Epithelial cell of esophagus (primary cell): ENCODE measurements at regions not wholly inside any gene's neighbourhood (a gene's known extent, or its start where the extent isn't known, plus 50 kb on each side); places are given as distances from the start of the nearest gene placed in this dataset.
A peak's percentile ranks its signal among the peaks of the same experiment; 100 is the strongest.

Experiments
- DNase-seq: peaks from one replicate; pipeline ENCODE4 v3.0.0; 2010; ENCODE audit warnings: low read depth
- H3K4me3 ChIP-seq: 2 replicates; pipeline ENCODE4 v1.5.1; 2011; ENCODE audit warnings: mild to moderate bottlenecking, low read length, control low read depth
- CTCF ChIP-seq: IDR thresholded peaks from 2 replicates; pipeline ENCODE4 v1.5.1; 2011; ENCODE audit warnings: low read depth, mild to moderate bottlenecking, low read length, control low read depth, inconsistent platforms; ENCODE audit not compliant: insufficient read depth; ENCODE audit errors: missing control alignments

- no peak overlapping the region for H3K4me3 ChIP-seq
- no peak for DNase-seq
- no peak for TF ChIP-seq CTCF
Observed at GRCh38 chr9:78813602-78814180, 516.8 kb downstream of the PSAT1 start.

- H3K4me3 ChIP-seq: peak overlapping the region; percentile 25
- peak; percentile 53 for DNase-seq
- peak; percentile 77 for TF ChIP-seq CTCF
Observed at GRCh38 chr9:78821126-78821822, 524.3 kb downstream of the PSAT1 start.

- no peak for DNase-seq
- no peak for TF ChIP-seq CTCF
- no peak overlapping the region for H3K4me3 ChIP-seq
Observed at GRCh38 chr9:78826527-78826926, 529.6 kb downstream of the PSAT1 start.

GRCh38 chr9:78828521-78828920 is 531.6 kb downstream of the PSAT1 start:
- no peak for DNase-seq
- H3K4me3 ChIP-seq: no peak overlapping the region
- TF ChIP-seq CTCF: no peak

GRCh38 chr9:78830301-78830700 is 533.4 kb downstream of the PSAT1 start:
- H3K4me3 ChIP-seq: no peak overlapping the region
- no peak for TF ChIP-seq CTCF
- peak; percentile 6 for DNase-seq

GRCh38 chr9:78831726-78832125 is 534.8 kb downstream of the PSAT1 start:
- no peak for DNase-seq
- no peak for TF ChIP-seq CTCF
- H3K4me3 ChIP-seq: no peak overlapping the region
